ENCODE measurements at regions not wholly inside any gene's neighbourhood (a gene's known extent, or its start where the extent isn't known, plus 50 kb on each side); places are given as distances from the start of the nearest gene placed in this dataset.

- Histone ChIP-seq H3K4me3 (no peak overlapping the region), H3K36me3 (no peaks in the 10 kb centered on the region), H3K27ac (no peak overlapping the region), H3K4me1 (no peaks in the 10 kb centered on the region), H3K9me3 (no peaks in the 10 kb centered on the region), H3K27me3 (no peaks in the 10 kb centered on the region)
- 41 to 53% methylated on average over 3 of the region's 3 CpGs for WGBS, 2 donors
- TF ChIP-seq, protein P1, sequence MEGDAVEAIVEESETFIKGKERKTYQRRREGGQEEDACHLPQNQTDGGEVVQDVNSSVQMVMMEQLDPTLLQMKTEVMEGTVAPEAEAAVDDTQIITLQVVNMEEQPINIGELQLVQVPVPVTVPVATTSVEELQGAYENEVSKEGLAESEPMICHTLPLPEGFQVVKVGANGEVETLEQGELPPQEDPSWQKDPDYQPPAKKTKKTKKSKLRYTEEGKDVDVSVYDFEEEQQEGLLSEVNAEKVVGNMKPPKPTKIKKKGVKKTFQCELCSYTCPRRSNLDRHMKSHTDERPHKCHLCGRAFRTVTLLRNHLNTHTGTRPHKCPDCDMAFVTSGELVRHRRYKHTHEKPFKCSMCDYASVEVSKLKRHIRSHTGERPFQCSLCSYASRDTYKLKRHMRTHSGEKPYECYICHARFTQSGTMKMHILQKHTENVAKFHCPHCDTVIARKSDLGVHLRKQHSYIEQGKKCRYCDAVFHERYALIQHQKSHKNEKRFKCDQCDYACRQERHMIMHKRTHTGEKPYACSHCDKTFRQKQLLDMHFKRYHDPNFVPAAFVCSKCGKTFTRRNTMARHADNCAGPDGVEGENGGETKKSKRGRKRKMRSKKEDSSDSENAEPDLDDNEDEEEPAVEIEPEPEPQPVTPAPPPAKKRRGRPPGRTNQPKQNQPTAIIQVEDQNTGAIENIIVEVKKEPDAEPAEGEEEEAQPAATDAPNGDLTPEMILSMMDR (IDR thresholded peaks at IDR 0.05) = no peak
- intact Hi-C loops (cut with DNase I) = no loop called here
- ATAC-seq = no peak
- FAIRE-seq = no peak
- no peak for DNase-seq
Observed at GRCh38 chr14:105783707-105784106, 257.3 kb downstream of the TMEM121 start.

DNA sequence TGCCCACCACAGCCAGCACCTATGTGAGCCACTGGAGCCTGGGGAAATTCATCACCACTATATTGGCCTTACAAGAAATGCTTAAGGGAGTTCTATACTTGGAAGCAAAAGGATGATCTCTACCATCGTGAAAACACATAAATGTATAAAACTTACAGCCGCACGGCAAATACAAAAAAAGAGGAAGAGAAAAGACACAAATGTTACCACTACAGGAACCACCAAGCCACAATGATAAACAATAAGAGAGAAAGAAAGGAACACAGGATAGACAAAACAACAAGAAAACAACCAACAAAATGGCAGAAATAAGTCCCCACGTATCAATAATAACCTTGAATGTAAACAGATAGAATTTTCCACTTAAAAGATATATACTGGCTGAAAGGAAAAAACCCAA is 267.5 kb downstream of the TMEM121 start:
- TF ChIP-seq, protein P1 (IDR thresholded peaks at IDR 0.05) = no peak
- FAIRE-seq (no peak), DNase-seq (no peak), ATAC-seq (no peak)
- Histone ChIP-seq H3K27ac (no peak overlapping the region), H3K36me3 (no peaks in the 10 kb centered on the region), H3K4me1 (no peaks in the 10 kb centered on the region), H3K27me3 (no peaks in the 10 kb centered on the region), H3K9me3 (no peaks in the 10 kb centered on the region), H3K4me3 (no peak overlapping the region)
- 77 to 81% methylated on average over 4 of the region's 4 CpGs for WGBS, 2 donors
- intact Hi-C loops (cut with DNase I) = no loop called here

- Histone ChIP-seq H3K36me3 (no peaks in the 10 kb centered on the region), H3K9me3 (no peaks in the 10 kb centered on the region), H3K4me3 (no peak overlapping the region), H3K4me1 (no peaks in the 10 kb centered on the region), H3K27ac (no peak overlapping the region), H3K27me3 (no peaks in the 10 kb centered on the region)
- 71 to 86% methylated on average over 1 of the region's 1 CpG for WGBS, 2 donors
- intact Hi-C loops (cut with DNase I) = no loop called here
- TF ChIP-seq, protein P1 (IDR thresholded peaks at IDR 0.05) = no peak
- DNase-seq (no peak), ATAC-seq (no peak), FAIRE-seq (no peak)
Observed at GRCh38 chr14:105797546-105797945, 271.2 kb downstream of the TMEM121 start.

DNA sequence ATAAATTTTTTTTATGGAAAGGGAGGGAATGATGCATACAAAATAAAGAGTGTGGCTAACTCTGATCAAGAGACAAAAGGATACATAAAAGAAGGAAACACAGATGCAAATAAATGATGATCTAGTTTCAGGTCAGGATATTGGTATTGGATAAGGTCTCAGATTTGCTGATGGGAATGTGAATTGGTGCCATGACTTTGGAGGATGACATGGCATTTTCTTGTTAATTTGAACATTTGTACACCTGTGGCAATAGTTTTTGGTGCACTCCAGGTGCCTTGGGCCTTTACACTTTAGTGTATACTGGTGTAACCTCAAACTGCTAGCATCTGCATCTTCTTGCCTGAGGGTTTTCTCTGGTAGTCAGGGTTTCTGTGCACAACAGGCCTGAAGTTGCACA is 279.3 kb downstream of the TMEM121 start:
- Histone ChIP-seq H3K9me3 (no peaks in the 10 kb centered on the region), H3K4me3 (no peak overlapping the region), H3K4me1 (no peaks in the 10 kb centered on the region), H3K27me3 (no peaks in the 10 kb centered on the region), H3K27ac (no peak overlapping the region), H3K36me3 (no peaks in the 10 kb centered on the region)
- DNase-seq = no peak
- no peak for FAIRE-seq
- TF ChIP-seq, protein P1 (IDR thresholded peaks at IDR 0.05) = no peak
- intact Hi-C loops (cut with DNase I) = no loop called here
- ATAC-seq = no peak

DNA sequence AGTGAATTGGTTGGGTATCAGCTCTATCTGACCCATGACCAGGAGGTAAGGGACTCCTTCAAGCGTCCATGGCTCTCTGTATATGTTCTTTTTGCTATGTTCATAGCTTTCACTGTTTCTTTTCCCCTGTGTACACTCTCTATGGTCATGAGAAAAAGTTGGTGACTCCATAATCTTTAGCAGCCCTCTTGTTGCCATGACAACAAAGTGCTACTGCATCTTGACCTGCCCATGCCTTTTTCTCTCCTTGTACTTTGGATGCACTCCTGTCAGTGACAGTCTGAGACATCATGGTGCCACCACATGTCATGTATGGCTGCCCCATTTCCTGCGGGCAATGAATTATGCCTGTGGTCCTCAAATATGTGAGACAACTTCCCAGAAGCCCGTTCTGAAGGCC is 280.2 kb downstream of the TMEM121 start:
- DNase-seq (no peak), ATAC-seq (no peak), FAIRE-seq (no peak)
- no peaks in the 10 kb centered on the region for H3K4me1 ChIP-seq
- no peaks in the 10 kb centered on the region for H3K9me3 ChIP-seq
- H3K4me3 ChIP-seq = no peak overlapping the region
- H3K27me3 ChIP-seq = no peaks in the 10 kb centered on the region
- TF ChIP-seq, protein P1 (IDR thresholded peaks at IDR 0.05) = no peak
- intact Hi-C loops (cut with DNase I) = no loop called here
- no peaks in the 10 kb centered on the region for H3K36me3 ChIP-seq
- H3K27ac ChIP-seq = no peak overlapping the region
- WGBS, 2 donors = 28 to 43% methylated on average over 3 of the region's 3 CpGs
